OCI-LY1 (cell line): ENCODE measurements at regions not wholly inside any gene's neighbourhood (a gene's known extent, or its start where the extent isn't known, plus 50 kb on each side); places are given as distances from the start of the nearest gene placed in this dataset.

Source experiments
- H2AFZ ChIP-seq: fragments of 200-600 bp; sonication (generic), shearing (Covaris generic); 2 replicates; pipeline ENCODE4 v1.6.0; 2014; ENCODE audit warnings: antibody characterized with exemption, mild to moderate bottlenecking, low read length
- H3F3A ChIP-seq: fragments of 200-600 bp; sonication (generic), shearing (Covaris generic); 2 replicates; pipeline ENCODE4 v1.6.0; 2014; ENCODE audit warnings: mild to moderate bottlenecking, antibody characterized with exemption, low read length, moderate library complexity; ENCODE audit not compliant: insufficient read depth
- H3K27ac ChIP-seq: fragments of 200-600 bp; sonication (generic); 2 replicates; pipeline ENCODE4 v1.5.1; 2014; ENCODE audit warnings: low read length, mixed run types, mild to moderate bottlenecking, low read depth; ENCODE audit not compliant: poor library complexity, severe bottlenecking
- H3K27me3 ChIP-seq: fragments of 200-600 bp; sonication (generic); 2 replicates; pipeline ENCODE4 v1.6.0; 2014; ENCODE audit warnings: antibody characterized with exemption, mild to moderate bottlenecking, low read length, moderate library complexity; ENCODE audit not compliant: insufficient read depth
- H3K36me3 ChIP-seq: fragments of 200-600 bp; sonication (generic); 2 replicates; pipeline ENCODE4 v1.6.1; 2014; ENCODE audit warnings: mild to moderate bottlenecking, antibody characterized with exemption, low read length, moderate library complexity, mixed read lengths; ENCODE audit not compliant: insufficient read depth
- H3K4me1 ChIP-seq: fragments of 200-600 bp; sonication (generic); 2 replicates; pipeline ENCODE4 v1.5.1; 2014; ENCODE audit warnings: mild to moderate bottlenecking, low read length, moderate library complexity; ENCODE audit not compliant: insufficient read depth, severe bottlenecking
- H3K4me2 ChIP-seq: fragments of 200-600 bp; sonication (generic), shearing (Covaris generic); 2 replicates; pipeline ENCODE4 v1.6.1; 2014; ENCODE audit warnings: low read length
- H3K4me3 ChIP-seq: fragments of 200-600 bp; sonication (generic); 2 replicates; pipeline ENCODE4 v1.5.1; 2014; ENCODE audit warnings: low read length, low read depth, mild to moderate bottlenecking, mixed read lengths; ENCODE audit not compliant: poor library complexity, severe bottlenecking
- H3K79me2 ChIP-seq: fragments of 200-600 bp; shearing (Covaris generic); 2 replicates; pipeline ENCODE4 v1.6.1; 2016; ENCODE audit warnings: mixed run types, low read length, mixed read lengths; ENCODE audit not compliant: insufficient read depth
- H3K9ac ChIP-seq: fragments of 200-600 bp; sonication (generic), shearing (Covaris generic); 2 replicates; pipeline ENCODE4 v1.6.1; 2014; ENCODE audit warnings: mild to moderate bottlenecking, low read length, mixed read lengths
- H3K9me2 ChIP-seq: fragments of 200-600 bp; sonication (generic), shearing (Covaris generic); 2 replicates; pipeline ENCODE4 v1.6.1; 2014; ENCODE audit warnings: low read depth, mild to moderate bottlenecking, low read length, mixed read lengths
- H3K9me3 ChIP-seq: fragments of 200-600 bp; shearing (Covaris generic); 2 replicates; pipeline ENCODE4 v1.6.1; 2014; ENCODE audit warnings: low read length, mixed read lengths
- H4K20me1 ChIP-seq: fragments of 200-600 bp; sonication (generic), shearing (Covaris generic); 2 replicates; pipeline ENCODE4 v1.6.0; 2016; ENCODE audit warnings: mild to moderate bottlenecking, low read length; ENCODE audit not compliant: insufficient read depth
- EZH2 ChIP-seq: fragments of 200-600 bp; sonication (generic), shearing (Covaris generic); IDR thresholded peaks from 2 replicates; pipeline ENCODE4 v1.8.0; 2017; ENCODE audit warnings: borderline replicate concordance, mixed run types, mild to moderate bottlenecking, antibody characterized with exemption, low read length, moderate library complexity, mixed read lengths
- TF ChIP-seq, protein P1 (sequence below): fragments of 200-600 bp; sonication (generic), shearing (Covaris generic); IDR thresholded peaks from 2 replicates; pipeline ENCODE4 v1.5.1; 2017; ENCODE audit warnings: mild to moderate bottlenecking, antibody characterized with exemption, low read length, moderate library complexity, mixed read lengths

DNA sequence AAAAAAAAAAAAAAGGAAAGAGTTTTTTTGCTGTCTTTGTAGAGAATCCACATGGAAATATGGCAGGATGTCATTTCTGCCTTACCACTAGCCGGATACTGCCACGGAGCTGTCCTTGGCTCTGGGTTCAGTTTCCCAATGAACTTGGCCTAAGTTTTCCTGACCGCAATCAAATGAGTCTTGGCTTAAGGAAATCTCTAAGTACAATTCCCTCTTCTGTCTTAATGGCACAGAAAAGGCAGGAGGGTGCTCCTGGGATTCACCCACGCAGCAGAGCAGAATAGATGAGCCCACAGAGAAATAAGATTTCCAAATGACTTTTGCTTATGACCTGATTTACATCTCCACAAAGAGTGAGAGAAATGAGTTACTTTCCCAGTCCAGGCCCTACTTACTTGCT is 284.0 kb upstream of the VLDLR start:
- Histone ChIP-seq H3K9ac (no peak overlapping the region), H4K20me1 (no peaks in the 10 kb centered on the region), H3K4me3 (no peak overlapping the region), H3K79me2 (no peaks in the 10 kb centered on the region), H3K27ac (no peak overlapping the region), H2AFZ (no peak overlapping the region), H3K27me3 (no peaks in the 10 kb centered on the region), H3F3A (no peaks in the 10 kb centered on the region), H3K9me3 (no peaks in the 10 kb centered on the region), H3K4me1 (no peaks in the 10 kb centered on the region), H3K36me3 (no peaks in the 10 kb centered on the region), H3K4me2 (no peak overlapping the region), H3K9me2 (no peaks in the 10 kb centered on the region)
- TF ChIP-seq, protein P1, sequence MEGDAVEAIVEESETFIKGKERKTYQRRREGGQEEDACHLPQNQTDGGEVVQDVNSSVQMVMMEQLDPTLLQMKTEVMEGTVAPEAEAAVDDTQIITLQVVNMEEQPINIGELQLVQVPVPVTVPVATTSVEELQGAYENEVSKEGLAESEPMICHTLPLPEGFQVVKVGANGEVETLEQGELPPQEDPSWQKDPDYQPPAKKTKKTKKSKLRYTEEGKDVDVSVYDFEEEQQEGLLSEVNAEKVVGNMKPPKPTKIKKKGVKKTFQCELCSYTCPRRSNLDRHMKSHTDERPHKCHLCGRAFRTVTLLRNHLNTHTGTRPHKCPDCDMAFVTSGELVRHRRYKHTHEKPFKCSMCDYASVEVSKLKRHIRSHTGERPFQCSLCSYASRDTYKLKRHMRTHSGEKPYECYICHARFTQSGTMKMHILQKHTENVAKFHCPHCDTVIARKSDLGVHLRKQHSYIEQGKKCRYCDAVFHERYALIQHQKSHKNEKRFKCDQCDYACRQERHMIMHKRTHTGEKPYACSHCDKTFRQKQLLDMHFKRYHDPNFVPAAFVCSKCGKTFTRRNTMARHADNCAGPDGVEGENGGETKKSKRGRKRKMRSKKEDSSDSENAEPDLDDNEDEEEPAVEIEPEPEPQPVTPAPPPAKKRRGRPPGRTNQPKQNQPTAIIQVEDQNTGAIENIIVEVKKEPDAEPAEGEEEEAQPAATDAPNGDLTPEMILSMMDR = no peak
- no peak for TF ChIP-seq EZH2

DNA sequence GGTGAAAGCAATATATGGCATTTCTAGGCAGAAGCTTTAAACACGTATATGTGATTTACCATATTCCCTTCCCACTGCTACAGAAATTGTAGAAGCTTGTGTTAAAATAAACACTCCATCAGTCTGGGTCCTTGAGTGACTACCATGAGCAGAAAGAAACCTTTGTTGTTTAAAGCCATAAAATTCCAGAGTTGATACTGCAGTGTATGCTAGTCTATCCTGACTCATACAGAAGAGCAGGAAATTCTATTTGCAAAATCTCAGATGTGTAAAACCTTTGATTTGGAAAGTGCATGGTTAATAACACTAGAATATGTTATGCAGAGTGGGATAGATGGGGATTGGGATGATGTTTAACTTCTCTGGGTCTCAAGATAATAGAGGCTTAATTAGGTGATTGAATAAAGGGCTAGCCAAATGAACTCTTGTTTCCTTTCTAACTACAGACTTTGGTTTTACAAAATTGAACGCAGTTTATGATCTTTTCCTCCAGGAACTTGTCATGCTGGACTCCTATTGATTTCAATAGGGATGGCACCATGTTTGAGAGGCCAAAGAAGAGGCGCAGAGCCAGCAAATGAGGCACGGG is 282.7 kb upstream of the VLDLR start:
- Histone ChIP-seq H3K27ac (no peak overlapping the region), H2AFZ (no peak overlapping the region), H4K20me1 (no peaks in the 10 kb centered on the region), H3K9me2 (no peaks in the 10 kb centered on the region), H3K36me3 (no peaks in the 10 kb centered on the region), H3K9me3 (no peaks in the 10 kb centered on the region), H3K27me3 (no peaks in the 10 kb centered on the region), H3K9ac (no peak overlapping the region), H3K4me3 (no peak overlapping the region), H3K4me1 (no peaks in the 10 kb centered on the region), H3F3A (no peaks in the 10 kb centered on the region), H3K4me2 (no peak overlapping the region), H3K79me2 (no peaks in the 10 kb centered on the region)
- TF ChIP-seq EZH2 = no peak
- TF ChIP-seq, protein P1 = no peak

DNA sequence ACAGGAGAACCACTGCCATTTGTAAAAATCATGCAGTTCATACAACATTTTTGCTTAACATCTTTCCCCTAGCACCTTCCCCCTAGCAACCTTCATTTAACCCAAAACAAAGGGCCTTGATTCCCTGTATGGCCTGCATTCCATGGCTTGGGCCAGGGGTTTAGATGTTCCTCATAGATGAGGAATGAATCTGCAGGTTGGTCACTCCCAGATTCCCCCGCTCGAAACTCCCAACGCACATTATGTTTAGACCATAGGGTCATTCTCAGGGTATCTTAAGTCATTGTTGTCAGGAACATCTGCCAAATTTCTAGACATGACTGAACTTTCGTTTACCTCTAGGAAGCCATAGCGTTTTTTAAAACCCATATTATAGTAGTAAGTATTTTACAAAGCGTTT is 282.2 kb upstream of the VLDLR start:
- Histone ChIP-seq H3K36me3 (no peaks in the 10 kb centered on the region), H2AFZ (no peak overlapping the region), H3K4me3 (no peak overlapping the region), H3K27me3 (no peaks in the 10 kb centered on the region), H3K79me2 (no peaks in the 10 kb centered on the region), H3K27ac (no peak overlapping the region), H3K9ac (no peak overlapping the region), H4K20me1 (no peaks in the 10 kb centered on the region), H3K4me1 (no peaks in the 10 kb centered on the region), H3K4me2 (no peak overlapping the region), H3K9me2 (no peaks in the 10 kb centered on the region), H3K9me3 (no peaks in the 10 kb centered on the region), H3F3A (no peaks in the 10 kb centered on the region)
- TF ChIP-seq, protein P1 = no peak
- TF ChIP-seq EZH2 = no peak
